Activated CD8-positive, alpha-beta T cell treated with anti-CD3 and anti-CD28 coated beads for 36 hours (primary cell): ENCODE measurements at regions not wholly inside any gene's neighbourhood (a gene's known extent, or its start where the extent isn't known, plus 50 kb on each side); places are given as distances from the start of the nearest gene placed in this dataset.

Experiments
- ATAC-seq: fragments of 200-7000 bp; cut with Tn5 transposase; one replicate; pipeline ENCODE4 v1.10.0; 2021; ENCODE audit warnings: mild to moderate bottlenecking, moderate library complexity
- CTCF ChIA-PET: fragments of 350-600 bp; sonication (Branson Sonifier 250); formaldehyde crosslinking; loops from one replicate; lab custom pipeline; 2021; ENCODE audit warnings: antibody characterized with exemption; lab: Charles Lee
- POLR2A ChIA-PET: fragments of 350-600 bp; sonication (Branson Sonifier 250); formaldehyde crosslinking; loops from one replicate; lab custom pipeline; 2021; ENCODE audit warnings: antibody characterized with exemption; lab: Charles Lee
- DNase-seq: peaks from one replicate; pipeline ENCODE4 v3.0.0-alpha.2; 2020
- H3K27ac Mint-ChIP-seq: one replicate; pipeline ENCODE4 v1.8.0; 2021; ENCODE audit warnings: mild to moderate bottlenecking, mixed read lengths
- H3K27me3 Mint-ChIP-seq: one replicate; pipeline ENCODE4 v1.8.0; 2021; ENCODE audit warnings: mixed read lengths
- H3K36me3 Mint-ChIP-seq: one replicate; pipeline ENCODE4 v1.8.0; 2021; ENCODE audit warnings: low read depth, mixed read lengths
- H3K4me1 Mint-ChIP-seq: one replicate; pipeline ENCODE4 v1.8.0; 2021; ENCODE audit warnings: low read depth, mixed read lengths
- H3K4me3 Mint-ChIP-seq: one replicate; pipeline ENCODE4 v1.8.0; 2021; ENCODE audit warnings: mild to moderate bottlenecking, moderate library complexity, mixed read lengths
- H3K9me3 Mint-ChIP-seq: one replicate; pipeline ENCODE4 v1.8.0; 2021; ENCODE audit warnings: mixed read lengths
- intact Hi-C: fragments of 100-400 bp; cut with micrococcal nuclease; formaldehyde crosslinking; loops from one replicate; pipeline ENCODE4 v1.10.0; 2022
- TF ChIP-seq, protein P1 (sequence below): fragments of 200-600 bp; IDR thresholded peaks from one replicate; pipeline ENCODE4 v1.8.0; 2022; ENCODE audit warnings: antibody characterized with exemption, mild to moderate bottlenecking

DNA sequence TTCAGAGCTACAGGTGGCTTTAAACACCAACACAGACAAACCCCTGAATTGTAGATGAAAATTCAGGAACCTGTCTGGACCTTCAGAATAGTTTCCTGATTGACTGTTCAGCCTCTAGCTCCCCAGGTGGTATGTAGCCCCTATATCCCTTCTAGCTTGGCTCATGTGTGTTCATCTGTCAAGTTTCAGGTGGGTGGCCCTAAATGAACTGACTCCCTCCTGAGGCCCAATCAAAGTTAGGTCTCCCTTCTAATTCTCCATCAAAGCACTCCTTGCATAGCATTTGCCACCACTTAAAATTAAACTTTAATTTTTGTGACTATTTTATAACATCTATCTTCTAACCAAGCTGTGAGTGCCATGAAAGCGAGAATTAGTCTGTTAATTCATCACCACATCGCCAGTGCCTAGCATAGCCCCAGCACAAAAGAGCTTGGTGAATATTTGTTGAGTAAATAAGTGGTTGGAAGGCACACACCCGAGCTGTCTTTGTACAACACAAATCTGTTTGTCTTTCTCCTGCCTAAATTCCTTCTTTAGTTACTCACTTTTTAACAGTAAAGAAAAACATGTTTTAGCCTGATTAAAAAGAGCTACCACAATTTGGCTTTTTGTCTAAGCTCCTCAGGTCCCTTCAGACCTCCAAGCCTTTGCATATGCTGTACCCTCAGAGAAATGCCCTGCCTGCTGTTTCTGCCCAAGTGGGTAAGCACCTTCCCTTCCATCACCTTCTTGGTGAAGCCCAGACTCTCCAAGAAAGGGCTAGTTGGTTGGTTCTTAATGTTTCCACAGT, 138.1 kb upstream of the HMHB1 start:
- ChIA-PET CTCF (interaction anchor here (1.3 kb wide), 1 partner anchor 85 kb away, joined by 3 read pairs; no protein-coding TSS in a partner anchor), POLR2A (no interaction called here)
- H3K36me3 Mint-ChIP-seq: no peaks in the 10 kb centered on the region
- H3K27ac Mint-ChIP-seq: no peak overlapping the region
- H3K27me3 Mint-ChIP-seq: peaks cover 1% of the 10 kb centered on the region
- H3K4me3 Mint-ChIP-seq: no peak overlapping the region
- ATAC-seq (no peak), DNase-seq (no peak)
- H3K9me3 Mint-ChIP-seq: peaks cover 7% of the 10 kb centered on the region
- peaks cover 11% of the 10 kb centered on the region for H3K4me1 Mint-ChIP-seq
- TF ChIP-seq, protein P1, sequence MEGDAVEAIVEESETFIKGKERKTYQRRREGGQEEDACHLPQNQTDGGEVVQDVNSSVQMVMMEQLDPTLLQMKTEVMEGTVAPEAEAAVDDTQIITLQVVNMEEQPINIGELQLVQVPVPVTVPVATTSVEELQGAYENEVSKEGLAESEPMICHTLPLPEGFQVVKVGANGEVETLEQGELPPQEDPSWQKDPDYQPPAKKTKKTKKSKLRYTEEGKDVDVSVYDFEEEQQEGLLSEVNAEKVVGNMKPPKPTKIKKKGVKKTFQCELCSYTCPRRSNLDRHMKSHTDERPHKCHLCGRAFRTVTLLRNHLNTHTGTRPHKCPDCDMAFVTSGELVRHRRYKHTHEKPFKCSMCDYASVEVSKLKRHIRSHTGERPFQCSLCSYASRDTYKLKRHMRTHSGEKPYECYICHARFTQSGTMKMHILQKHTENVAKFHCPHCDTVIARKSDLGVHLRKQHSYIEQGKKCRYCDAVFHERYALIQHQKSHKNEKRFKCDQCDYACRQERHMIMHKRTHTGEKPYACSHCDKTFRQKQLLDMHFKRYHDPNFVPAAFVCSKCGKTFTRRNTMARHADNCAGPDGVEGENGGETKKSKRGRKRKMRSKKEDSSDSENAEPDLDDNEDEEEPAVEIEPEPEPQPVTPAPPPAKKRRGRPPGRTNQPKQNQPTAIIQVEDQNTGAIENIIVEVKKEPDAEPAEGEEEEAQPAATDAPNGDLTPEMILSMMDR: no peak
- intact Hi-C loops: no loop called here

DNA sequence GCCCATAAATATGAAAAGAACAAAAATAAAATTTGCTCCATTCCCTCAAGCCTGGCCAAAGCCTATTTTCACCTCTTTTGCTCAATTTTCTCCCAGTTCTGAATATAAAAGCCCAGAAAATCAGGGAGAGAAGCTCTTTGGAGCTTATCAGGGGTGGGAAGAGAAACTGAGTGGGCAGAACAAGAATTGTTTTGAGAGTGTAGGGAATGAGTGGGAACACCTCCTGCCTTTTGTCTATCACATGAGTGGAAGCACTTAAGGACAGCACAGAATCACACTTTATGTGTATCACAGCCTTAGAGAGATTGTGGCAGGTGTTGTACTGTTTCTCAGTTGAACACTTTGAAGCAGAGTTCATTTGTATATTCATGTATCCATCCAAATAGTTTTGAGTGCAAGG, 139.2 kb upstream of the HMHB1 start:
- POLR2A ChIA-PET: no interaction called here
- Mint-ChIP-seq H3K27me3 (peaks cover 1% of the 10 kb centered on the region), H3K4me1 (peaks cover under 1% of the 10 kb centered on the region), H3K27ac (no peak overlapping the region), H3K36me3 (no peaks in the 10 kb centered on the region), H3K4me3 (no peak overlapping the region), H3K9me3 (peaks cover 7% of the 10 kb centered on the region)
- intact Hi-C loops: no loop called here
- no peak for DNase-seq
- TF ChIP-seq, protein P1: no peak
- no peak for ATAC-seq
- CTCF ChIA-PET: interaction anchor here (1.3 kb wide), 1 partner anchor 86 kb away, joined by 3 read pairs; no protein-coding TSS in a partner anchor

DNA sequence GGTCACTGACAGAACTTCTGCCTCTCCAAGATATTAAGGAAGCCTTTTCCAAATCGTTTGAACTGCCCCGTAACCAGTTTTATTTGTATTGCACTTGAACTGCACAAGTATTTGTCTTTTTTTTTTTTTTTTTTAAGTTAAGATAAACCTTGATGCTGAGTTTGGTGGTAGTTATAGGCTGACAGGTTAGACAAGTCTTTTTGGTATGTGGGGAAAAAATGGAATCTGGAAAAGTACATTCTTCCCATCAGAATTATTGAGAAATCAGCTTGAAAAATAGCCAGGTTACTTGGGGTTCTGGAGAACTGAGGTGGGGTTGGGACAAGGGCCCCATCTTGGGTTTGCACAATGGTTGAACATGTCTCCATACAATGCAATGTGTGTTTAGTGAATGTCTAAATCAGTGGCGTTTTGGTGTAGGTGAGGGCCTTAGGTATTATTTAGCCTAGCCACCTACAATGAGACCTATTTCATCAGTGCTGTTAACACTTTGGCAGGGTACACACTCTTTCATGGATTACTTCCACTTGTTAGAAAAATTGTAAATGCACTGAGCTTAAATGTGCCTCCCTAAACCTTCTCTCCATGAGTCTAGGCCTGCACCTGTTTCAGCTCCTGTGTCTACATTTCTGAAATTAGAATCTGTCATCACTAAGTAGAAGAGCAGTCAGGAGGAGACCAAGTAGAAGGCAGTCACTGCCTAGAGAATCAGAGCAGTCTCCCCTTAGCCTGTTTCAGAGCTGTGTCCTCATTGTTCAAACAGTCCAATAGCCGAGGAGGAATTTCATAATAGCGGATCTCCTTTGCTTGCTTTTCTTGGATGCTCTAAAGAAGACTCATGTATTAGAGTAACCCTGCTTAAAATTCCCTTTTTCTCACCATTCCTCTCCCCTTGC, 140.0 kb upstream of the HMHB1 start:
- H3K9me3 Mint-ChIP-seq: peaks cover 7% of the 10 kb centered on the region
- H3K27me3 Mint-ChIP-seq: peaks cover 1% of the 10 kb centered on the region
- H3K4me1 Mint-ChIP-seq: no peaks in the 10 kb centered on the region
- intact Hi-C loops: no loop called here
- DNase-seq: no peak
- H3K4me3 Mint-ChIP-seq: no peak overlapping the region
- H3K36me3 Mint-ChIP-seq: no peaks in the 10 kb centered on the region
- no peak for ATAC-seq
- ChIA-PET CTCF (no interaction called here), POLR2A (no interaction called here)
- no peak overlapping the region for H3K27ac Mint-ChIP-seq
- TF ChIP-seq, protein P1: no peak

DNA sequence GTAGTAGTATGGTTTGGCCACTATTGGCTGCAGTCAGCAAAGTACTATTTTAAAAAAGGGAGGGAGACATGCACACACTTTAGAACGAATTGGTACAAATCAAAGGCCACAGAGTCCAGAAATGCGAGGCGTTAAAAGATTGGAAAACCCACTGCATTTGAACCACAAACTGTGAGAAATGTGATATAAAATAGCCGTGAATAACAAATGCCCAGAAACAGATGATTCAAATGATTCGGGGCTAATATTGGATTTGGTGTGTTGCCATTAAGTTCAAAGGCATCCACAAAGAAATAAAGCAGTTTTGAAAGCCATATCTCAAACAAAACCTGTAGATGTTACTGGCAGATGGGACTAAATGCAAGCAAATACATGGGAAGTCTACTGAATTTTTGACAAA, 140.9 kb upstream of the HMHB1 start:
- Mint-ChIP-seq H3K4me1 (no peaks in the 10 kb centered on the region), H3K9me3 (peaks cover 7% of the 10 kb centered on the region), H3K4me3 (no peak overlapping the region), H3K27me3 (peaks cover 1% of the 10 kb centered on the region), H3K36me3 (no peaks in the 10 kb centered on the region), H3K27ac (no peak overlapping the region)
- ChIA-PET POLR2A (no interaction called here), CTCF (no interaction called here)
- TF ChIP-seq, protein P1: no peak
- ATAC-seq (no peak), DNase-seq (no peak)
- intact Hi-C loops: no loop called here

DNA sequence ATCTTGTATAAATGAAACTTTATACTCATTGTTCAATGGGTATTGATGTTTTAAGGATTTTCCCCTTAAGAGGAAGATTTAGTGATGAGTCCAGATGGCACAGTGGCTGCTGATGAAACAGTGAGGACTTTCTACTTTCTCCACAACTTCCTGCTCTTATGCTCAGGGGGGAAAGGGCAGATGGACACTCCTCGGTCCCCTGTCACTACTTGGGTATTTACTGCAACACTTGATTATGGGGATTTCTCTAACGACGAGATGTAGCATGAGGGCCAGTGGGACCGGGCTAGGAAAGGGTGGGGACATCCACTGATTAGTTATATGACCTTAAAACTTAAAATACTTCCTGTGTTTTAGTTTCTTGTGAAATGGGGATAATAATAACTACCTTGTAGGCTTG, 146.1 kb upstream of the HMHB1 start:
- peaks cover 7% of the 10 kb centered on the region for H3K9me3 Mint-ChIP-seq
- TF ChIP-seq, protein P1: no peak
- no peak overlapping the region for H3K27ac Mint-ChIP-seq
- intact Hi-C loops: no loop called here
- H3K36me3 Mint-ChIP-seq: no peaks in the 10 kb centered on the region
- DNase-seq: no peak
- H3K4me3 Mint-ChIP-seq: no peak overlapping the region
- H3K27me3 Mint-ChIP-seq: no peaks in the 10 kb centered on the region
- ChIA-PET POLR2A (no interaction called here), CTCF (no interaction called here)
- no peak for ATAC-seq
- H3K4me1 Mint-ChIP-seq: no peaks in the 10 kb centered on the region
